NCI-H69 (cell line): ENCODE measurements at regions not wholly inside any gene's neighbourhood (a gene's known extent, or its start where the extent isn't known, plus 50 kb on each side); places are given as distances from the start of the nearest gene placed in this dataset.

Source experiments
- DNase-seq: peaks from one replicate; lab custom pipeline; 2025; lab: John Stamatoyannopoulos, UW

- no peak for DNase-seq
These were observed 710.0 kb upstream of the ID2 start for GRCh38 chr2:7971841-7972240.

DNA sequence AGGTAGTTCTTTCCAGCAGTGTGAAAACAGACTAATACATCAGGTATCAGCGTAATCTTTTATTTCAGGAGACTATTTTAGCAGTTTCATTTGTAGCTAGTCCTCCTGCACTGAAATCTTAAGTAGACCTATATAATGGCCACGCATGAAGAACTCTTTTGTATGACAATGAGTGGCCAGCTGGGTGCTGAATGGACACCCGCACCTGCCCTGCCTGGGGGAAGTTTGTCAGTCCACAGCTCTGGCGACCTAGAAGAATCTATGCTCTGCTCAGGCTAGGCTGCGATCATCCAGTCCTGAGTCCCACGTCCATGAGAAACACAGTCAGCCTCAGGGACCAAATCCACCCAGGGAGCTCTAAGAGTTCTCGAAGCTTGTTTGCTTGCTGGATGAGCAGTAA, 709.2 kb upstream of the ID2 start:
- peak; percentile 6 for DNase-seq

DNA sequence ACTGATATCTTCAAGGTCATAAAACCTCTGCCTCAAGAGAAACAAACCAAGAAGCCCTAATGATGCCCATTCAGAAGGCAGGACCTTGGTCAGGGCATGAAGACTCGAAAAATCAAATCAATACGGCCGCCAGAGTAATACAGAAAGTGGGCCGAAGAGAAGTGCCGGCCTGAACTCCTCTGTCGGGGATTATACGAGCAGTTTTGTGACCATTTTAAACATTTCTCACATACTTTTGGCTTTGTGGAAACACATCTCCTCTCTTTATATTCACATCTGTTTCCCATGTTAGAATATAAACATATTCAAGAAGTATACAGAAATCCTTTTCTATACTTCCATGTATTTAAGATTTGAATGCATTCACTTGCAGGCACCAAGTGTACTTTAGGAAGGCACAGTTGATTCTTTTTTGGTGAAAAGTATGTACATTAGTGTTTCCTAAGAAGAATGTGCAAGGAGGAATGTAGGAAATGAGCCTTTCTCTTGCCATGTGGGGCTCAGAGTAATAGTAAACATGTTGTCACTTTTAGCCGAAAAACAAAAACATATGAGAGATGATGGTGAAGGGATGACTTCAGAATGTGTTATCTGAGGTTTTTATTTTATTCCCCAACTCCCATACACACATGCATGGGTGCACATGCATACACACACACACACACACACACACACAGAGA, 707.9 kb upstream of the ID2 start:
- DNase-seq = no peak

- no peak for DNase-seq
These were observed 706.9 kb upstream of the ID2 start for GRCh38 chr2:7974936-7975335.

GRCh38 chr2:7976206-7976605, 705.6 kb upstream of the ID2 start:
- DNase-seq = no peak

DNA sequence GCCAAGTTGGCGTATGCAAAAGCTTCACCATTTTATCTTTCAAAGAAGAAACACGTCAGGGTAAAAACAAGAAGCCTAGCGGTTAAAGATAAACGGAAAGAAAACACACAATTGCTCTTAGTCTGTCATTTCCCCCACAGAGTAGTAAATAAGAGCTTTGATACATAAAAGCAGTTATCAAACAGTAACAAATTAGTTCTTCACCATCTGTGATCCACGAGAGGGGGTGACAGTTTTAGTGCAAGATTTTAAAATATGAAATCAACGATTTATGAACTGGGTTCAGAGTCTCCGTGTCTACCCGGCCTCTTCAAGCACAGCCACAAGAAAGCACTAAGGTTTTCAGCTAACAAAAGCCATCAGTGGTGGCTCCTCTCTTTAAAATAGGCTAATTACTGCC, 703.9 kb upstream of the ID2 start:
- peak; percentile 51 for DNase-seq

DNA sequence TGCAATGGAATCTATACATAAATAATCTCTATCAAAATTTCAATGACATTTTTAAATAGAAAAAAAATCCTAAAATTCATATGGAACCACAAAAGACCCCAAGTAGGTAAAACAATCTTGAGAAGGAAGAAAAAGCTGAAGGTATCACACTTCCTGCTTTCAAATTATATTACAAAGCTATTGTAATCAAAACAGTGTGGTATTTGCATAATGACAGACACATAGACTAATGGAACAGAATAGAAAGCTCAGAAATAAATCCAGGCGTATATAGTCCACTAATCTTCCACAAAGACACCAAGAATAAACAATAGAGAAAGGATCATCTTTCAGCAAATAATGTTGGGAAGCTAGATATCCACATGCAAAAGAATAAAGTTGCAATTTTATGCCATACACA, 699.8 kb upstream of the ID2 start:
- no peak for DNase-seq

DNA sequence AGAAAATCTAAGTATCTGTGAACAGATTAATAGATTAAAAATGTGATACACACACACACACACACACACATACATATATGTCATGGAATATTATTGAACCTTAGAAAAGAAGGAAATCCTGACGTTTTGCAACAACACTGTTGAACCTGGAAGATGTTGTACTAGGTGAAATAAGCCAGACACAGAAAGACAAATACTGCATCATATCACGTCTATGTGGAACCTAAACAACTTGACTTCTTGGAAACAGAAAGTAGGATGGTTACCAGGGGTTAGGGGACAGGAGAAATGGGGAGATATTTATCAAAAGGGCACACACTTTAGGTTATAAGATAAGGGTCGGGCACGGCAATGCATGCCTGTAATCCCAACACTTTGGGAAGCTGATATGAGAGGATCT, 698.4 kb upstream of the ID2 start:
- no peak for DNase-seq

GRCh38 chr2:7983912-7984311, 697.9 kb upstream of the ID2 start:
- no peak for DNase-seq

DNA sequence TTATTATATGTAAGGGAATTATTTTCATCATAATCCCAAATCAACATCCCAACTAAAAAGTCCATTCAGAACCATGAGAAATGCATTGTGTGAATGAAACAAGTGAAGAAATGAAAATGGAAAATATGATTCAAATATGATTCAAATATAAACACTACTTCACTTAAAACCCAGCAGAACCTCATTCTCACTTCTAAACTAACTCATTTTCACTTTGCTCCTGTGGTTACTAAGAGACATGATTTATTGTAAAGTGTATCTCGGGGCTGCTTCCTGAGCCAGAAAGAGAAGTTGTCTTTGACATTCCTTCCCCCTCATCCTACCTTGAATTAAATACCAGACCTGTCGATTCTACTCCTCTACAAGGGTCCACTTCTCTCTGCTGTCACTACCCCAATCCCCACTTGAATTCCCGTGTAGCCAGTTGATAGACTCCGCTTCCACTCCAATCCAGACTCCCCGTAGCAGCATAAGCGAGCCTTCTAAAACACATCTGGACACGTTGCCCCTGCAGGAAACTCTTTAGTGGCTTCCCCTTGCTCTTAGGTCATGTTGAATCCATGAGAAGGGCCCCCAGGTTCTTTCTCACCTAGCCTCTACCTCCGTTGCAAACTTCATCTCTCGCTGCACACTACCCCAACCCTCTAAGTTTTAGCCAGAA, 697.0 kb upstream of the ID2 start:
- no peak for DNase-seq

DNA sequence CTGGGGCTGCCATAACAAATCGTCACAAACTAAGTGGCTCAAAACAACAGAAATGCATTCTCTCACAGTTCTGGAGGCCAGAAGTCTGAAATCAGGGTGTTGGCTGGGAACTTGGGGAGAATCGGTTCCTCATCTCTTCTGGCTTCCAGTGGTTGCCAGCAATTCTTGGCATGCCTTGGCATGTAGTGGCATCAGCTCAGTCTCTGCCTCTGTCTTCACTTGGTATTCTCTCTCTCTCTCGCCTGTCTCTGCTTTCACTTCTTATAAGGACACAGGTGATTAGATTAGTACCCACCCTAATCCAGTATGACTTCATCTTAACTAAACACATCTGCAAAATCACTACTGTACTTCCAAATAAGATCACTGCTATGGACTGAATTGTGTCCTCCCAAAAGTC, 695.4 kb upstream of the ID2 start:
- DNase-seq = no peak

- DNase-seq = no peak
These were observed 693.9 kb upstream of the ID2 start for GRCh38 chr2:7987992-7988391.

DNA sequence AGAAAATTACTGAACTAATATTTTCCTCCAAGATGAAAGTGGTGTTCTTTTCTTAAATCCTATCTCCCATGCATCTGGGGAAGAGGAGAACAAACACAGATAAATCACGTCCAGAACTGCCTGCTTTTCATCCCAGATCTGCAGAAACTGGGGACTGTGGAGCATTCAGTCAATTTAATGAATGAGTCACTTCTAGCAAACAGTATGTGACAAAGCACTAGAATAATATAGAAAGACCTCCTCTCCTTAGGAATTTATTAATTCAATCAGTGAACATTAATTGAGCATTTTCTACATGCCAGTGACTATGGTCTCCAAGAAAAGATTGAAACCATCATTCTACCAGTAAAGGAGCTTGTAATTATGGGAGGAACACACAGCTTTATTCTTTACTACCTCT, 693.4 kb upstream of the ID2 start:
- no peak for DNase-seq

GRCh38 chr2:7989823-7990222, 692.0 kb upstream of the ID2 start:
- DNase-seq = no peak

DNA sequence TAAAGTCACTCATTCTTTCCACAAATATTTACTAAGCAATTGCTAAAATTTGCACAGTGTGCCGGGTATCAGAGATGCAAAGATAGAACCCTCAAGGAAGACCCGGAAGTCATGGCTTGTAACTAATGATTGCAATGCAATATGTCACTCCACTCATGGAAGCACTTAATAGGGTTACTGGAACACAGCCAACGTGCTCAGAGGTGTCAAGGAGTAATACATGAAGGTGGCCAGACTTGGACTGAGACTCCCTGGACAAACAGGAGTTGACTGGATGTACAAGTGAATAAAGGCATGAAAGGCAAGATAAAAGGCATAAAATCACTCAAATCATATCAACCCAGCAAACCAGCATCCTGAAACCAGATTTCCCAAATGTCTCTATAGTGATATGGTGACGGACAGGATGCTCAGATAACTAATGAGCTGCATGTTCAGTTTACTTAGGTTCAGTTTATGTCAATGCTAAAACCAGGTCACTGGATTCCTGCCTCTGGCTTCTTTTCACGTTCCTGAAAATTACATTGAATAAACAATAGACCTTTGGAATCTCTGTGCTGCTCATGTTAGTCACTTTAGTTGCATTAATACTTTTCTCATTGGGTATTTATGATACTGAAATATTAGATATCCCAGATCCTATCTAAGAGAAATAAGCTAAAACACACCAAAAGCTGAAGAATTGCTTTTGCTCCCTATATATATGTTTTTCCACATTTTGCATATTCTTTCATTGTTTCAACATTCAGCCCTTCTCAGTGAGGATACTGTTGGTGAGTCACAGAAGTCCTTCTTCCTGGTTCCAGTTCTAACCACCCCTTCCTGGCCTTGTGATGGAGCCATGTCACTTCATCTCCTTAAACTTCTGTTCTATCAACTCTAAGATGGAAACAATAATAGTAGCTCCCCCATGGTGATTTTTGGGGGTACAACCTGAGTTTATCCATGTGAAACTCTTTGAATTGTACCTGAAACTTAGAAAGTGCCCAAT, 688.9 kb upstream of the ID2 start:
- peak; percentile 73 for DNase-seq

- peak; percentile 88 for DNase-seq
These were observed 687.4 kb upstream of the ID2 start for GRCh38 chr2:7994397-7994951.

- no peak for DNase-seq
These were observed 684.6 kb upstream of the ID2 start for GRCh38 chr2:7997279-7997678.

DNA sequence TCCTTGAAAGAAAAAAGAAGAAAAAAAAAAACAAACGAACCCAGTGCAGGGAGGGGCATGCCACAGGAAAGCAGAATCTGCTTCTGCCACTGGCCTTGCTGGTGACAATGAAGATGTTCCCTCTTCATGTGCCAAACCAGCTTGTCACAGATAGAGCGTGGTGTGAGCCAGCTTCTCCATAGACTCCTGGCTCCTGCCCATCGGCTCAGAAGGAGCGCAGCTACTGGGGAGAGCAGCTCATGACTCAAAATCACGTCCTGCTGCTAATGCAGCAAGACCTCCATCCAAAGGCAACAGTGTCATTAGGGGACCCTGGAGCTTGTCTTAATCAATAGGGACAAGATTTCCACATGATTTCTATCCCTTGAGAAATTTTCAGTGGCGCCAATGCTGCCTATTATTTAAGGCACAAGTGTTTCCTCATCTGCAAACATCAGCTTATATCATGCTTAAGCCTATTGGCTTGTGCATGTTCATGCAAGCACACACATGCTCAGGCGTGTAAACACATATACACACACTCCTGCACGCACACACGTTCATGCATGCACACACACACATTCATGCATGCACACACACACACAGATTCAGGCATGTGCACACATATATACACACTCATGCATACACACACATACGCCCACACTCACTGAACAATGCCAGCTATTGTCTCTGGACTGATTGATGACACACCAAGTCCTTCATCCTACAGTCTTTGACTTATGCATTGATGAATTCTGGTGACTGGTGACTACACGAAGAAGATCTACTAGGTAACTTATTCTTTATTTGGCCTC, 682.0 kb upstream of the ID2 start:
- DNase-seq = peak; percentile 3

DNA sequence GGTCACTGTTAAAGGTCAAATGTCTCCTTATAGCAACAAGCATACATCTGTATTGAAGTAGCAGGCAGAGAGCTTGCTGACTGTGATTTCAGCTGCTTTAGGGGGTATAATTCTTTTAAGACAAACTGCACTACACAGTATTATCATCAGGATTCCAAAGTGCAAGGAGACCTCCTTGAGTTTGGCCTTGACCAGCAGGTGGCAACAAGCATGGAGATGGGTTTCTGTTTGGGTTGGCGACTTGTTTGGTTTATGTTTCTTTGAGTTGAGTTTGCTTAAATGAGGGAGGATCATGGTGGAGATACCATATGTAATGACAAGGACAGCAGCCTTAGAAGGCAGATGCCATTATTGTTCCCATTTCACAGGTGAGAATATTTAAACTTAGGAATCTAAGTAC, 681.0 kb upstream of the ID2 start:
- no peak for DNase-seq

- no peak for DNase-seq
These were observed 679.0 kb upstream of the ID2 start for GRCh38 chr2:8002765-8003393.

- peak; percentile 95 for DNase-seq
These were observed 678.3 kb upstream of the ID2 start for GRCh38 chr2:8003462-8004075.
